Choroid plexus epithelial cell (primary cell): ENCODE measurements at regions not wholly inside any gene's neighbourhood (a gene's known extent, or its start where the extent isn't known, plus 50 kb on each side); places are given as distances from the start of the nearest gene placed in this dataset.

Experiments
- DNase-seq: peaks from one replicate; pipeline ENCODE4 v3.0.0-alpha.2; 2010; ENCODE audit warnings: low read depth
- H3K4me3 ChIP-seq: 2 replicates; pipeline ENCODE4 v1.5.1; 2011; ENCODE audit warnings: low read depth, mild to moderate bottlenecking, control low read depth, low read length, moderate library complexity
- TF ChIP-seq, protein P1 (sequence below): conservative IDR thresholded peaks from 2 replicates; pipeline ENCODE4 v1.5.1; 2011; ENCODE audit warnings: low read depth, mild to moderate bottlenecking, control low read depth, inconsistent platforms, low read length, moderate library complexity

DNA sequence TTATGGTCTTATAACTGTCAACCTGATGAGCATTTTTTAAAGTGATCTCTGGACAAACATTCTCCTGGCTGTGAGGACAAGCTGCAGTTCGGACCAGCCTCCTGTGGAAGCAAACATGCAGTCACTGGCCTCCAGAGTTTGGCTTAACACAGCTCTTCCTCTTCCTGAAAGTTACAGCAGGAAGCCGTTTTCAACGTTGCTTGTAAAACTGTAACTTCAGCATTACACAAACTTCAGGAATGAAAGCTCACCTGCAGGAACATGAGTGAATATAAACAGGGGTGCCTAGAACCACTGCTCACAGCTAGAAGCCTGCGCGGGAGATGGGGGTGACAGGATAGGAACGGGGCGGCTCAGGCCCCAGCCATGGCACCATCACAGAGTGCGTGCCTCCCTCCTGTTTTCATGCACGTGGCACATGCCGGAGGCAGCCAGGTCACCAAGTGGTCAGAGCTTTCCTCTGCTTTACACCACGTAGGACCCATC, 292.9 kb upstream of the PITRM1 start:
- no peak overlapping the region for H3K4me3 ChIP-seq
- TF ChIP-seq, protein P1, sequence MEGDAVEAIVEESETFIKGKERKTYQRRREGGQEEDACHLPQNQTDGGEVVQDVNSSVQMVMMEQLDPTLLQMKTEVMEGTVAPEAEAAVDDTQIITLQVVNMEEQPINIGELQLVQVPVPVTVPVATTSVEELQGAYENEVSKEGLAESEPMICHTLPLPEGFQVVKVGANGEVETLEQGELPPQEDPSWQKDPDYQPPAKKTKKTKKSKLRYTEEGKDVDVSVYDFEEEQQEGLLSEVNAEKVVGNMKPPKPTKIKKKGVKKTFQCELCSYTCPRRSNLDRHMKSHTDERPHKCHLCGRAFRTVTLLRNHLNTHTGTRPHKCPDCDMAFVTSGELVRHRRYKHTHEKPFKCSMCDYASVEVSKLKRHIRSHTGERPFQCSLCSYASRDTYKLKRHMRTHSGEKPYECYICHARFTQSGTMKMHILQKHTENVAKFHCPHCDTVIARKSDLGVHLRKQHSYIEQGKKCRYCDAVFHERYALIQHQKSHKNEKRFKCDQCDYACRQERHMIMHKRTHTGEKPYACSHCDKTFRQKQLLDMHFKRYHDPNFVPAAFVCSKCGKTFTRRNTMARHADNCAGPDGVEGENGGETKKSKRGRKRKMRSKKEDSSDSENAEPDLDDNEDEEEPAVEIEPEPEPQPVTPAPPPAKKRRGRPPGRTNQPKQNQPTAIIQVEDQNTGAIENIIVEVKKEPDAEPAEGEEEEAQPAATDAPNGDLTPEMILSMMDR, result no peak
- DNase-seq, result peak; percentile 22

DNA sequence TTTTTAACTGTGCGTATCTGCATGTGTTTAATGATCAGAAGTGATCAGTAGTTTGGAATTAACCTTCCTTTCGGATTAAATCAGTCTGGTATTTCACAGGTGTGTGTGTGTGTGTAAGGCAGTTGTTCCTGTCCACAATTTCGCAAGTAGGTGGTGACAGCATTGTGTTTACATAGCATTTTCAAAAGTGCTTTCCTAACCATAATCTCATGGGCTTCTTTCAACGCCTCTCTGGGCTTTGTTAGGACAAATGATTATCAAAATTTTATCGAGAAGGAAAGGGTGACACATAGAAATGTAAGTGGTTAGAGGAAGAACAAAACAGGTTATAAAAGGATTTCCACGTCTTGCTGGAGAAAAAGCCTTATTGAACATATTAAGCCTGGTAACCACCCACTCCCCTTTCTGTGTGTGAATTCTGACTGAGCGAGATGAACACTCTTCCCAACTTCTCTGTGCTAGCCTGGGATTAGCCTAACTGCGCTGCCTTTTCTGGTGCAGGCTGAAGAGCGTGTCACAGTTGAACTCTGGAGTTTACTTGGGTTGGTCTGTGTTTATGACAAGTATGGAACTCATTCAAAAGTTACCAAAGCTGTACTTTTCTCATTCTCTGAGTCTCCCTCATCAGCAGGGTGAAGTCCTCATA, 292.3 kb upstream of the PITRM1 start:
- TF ChIP-seq, protein P1, result no peak
- H3K4me3 ChIP-seq, result no peak overlapping the region
- peak; percentile 39 for DNase-seq

DNA sequence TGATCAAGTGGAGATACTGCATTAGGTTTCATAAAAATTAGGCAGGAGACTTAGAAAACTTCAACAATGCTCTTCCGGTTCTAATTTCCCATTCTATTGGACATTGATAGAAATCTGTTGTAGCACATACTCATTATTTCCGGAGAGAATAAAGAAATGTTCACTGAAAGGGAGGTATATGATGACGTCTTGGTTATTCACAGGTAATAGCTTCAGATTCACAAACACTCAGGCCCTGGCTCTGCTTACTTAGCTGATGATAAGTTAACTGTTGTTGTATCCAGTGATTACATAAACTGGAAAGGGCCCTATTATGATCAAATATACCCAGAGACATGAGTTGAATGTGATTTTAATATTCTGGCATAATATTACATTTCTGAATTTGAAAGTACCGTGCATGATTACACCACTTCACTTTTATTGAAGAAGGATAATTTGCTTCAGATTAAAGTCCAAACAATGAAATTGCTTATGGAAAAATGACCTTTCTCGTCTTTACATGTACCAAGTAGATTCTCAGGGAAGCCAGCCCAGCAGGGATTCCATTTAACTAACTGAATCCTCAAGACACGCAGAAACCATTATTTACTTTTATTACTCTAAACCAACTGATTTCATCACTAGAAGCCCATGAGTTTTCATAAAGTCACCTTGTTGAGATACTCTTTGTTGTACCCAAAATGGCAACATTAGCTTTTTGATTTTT, 288.0 kb upstream of the PITRM1 start:
- H3K4me3 ChIP-seq, result no peak overlapping the region
- no peak for DNase-seq
- TF ChIP-seq, protein P1, result no peak

DNA sequence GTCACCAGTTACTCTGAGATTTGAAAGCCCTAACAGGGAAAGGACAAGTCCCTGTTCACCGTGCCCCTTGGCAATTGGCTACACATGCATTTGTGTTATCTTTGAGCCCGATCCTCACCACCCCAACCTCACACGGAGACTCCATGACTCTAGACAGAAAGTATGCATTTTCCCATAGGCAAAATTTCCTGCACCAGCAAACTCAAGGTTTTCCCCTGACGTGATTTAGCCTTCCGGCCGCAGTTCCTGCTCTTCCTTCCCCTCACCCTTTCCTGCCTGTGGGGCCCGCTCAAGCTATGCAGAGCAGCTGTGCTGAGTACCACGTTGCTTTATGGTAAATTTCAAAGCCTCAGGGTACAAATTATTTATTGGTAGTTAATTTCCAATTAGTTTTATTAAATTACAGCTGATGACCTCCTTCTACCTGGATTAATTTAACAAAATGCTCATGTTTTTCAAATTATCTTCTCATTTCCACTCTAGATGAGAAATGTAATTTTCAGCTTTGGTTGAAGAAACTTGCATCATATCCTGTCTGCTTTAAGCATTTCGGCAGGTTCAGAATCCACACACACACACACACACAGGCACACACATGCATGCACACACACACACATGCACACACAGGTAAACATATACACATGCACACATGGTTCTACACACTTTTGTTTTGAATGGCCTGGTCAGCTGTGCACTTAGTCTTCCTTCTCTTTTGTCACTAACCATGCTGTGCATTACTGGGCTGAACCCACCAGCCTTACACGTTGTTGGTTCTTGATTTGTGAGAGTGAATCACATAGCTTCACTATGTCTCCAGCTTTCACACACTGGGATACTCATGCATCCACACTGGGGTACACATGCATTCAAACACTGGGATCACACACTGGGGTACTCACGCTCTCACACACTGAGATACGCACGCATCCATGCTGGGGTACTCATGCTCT, 283.1 kb upstream of the PITRM1 start:
- peak; percentile 72 for DNase-seq
- TF ChIP-seq, protein P1, result peak; percentile 36
- no peak overlapping the region for H3K4me3 ChIP-seq

DNA sequence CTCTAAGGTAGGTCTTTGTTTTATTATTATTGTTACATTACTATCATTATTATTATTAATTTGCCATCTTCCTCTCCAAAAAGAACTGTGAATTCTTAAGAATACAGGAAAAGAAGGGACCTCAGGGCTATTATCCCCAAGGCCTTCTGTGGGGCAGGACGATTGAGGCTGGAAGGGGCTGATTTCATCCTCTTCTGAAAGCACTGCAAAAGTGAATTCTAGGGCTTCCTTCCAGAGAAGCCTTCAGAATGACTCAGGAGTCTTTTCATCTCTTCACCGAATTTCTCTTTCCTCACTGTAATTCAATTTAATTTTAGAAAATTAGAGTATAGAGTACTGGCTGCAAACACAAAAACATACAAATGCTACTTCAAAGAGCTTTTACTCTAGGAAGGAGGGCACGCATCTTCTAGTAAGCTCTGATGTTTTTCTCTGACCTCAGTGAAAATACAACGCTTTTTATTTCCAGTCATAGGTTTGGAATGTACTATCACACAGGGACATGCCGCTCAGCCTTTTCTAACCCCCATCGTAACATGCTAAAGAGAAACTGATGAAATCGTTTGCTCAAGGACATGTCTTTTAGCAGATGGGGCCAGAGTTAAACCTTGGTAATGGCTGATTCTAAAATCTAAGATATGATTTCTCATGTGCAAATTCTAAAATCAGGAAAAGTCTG, 280.2 kb upstream of the PITRM1 start:
- H3K4me3 ChIP-seq, result no peak overlapping the region
- TF ChIP-seq, protein P1, result no peak
- peak; percentile 93 for DNase-seq

DNA sequence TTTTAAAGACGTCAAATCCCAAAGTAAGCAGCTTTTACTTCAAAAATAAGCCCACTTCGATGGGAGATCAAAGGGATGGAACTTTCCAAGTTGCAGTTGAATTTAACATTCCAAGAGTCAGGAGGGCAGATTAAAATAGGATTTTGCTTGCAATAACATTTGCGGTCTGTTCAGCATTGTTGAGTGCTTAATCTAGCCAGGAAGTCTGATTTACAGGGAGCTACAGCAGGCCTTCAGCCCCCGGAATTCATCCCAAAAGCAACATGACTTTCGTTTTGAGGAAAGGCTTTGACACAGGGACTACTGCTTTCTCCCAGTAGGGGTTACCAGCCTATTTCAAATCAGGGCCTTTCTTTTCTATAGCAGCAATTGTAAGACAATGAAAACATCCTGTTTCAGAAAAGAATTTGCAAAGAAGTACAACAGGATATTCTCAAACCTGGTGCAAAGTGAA, 279.6 kb upstream of the PITRM1 start:
- H3K4me3 ChIP-seq, result no peak overlapping the region
- peak; percentile 96 for DNase-seq

More for the DNA sequence above, 279.6 kb upstream of the PITRM1 start:
- TF ChIP-seq, protein P1, result peak; percentile 68
